NCI-H2227 (cell line): ENCODE measurements at regions not wholly inside any gene's neighbourhood (a gene's known extent, or its start where the extent isn't known, plus 50 kb on each side); places are given as distances from the start of the nearest gene placed in this dataset.
"Not testable (repeated sequence)": the region's sequence is repeated elsewhere in the genome, so short reads cannot be mapped to it uniquely, and the experiment has no call there.

ENCODE experiments used
- DNase-seq: peaks from one replicate; lab custom pipeline; 2025; ENCODE audit not compliant: unreplicated experiment; lab: John Stamatoyannopoulos, UW

DNA sequence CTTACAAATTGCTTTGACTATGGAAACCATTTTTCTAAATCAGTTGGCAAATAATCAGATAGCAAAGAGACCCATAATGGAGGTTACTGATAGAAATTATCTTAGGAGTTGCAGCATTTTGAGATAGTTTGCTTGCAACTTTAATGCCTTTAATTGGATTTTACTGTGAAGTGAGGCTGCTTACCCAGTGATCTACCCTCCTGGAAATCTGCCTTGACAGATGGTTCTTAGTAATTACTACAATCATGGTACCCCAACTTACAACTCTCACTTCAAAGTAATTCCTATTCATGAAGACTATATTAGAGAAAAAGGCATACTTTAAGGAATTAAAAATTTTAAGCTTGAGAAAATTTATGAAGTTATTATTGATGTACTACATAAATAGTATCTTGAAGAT, 1288.6 kb upstream of the CDH2 start:
- DNase-seq = no peak

DNA sequence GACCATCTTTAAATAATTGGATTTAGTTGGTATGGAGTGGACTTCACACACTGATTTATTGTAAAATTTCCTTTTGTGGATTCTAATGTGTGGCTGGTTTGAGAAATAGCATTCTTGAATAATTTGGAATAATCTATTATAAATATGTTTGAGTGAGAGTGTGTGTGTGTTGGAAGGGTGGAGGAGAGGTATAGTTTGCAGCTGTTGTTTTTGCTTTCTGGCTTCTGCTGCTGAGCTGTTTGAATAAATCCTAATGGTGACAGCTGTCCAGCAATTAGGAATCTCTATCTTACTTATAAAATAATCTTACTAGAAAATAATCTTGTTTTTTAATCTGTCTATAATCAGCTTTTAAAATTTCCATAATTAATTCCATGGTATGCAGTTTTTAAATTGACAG, 1283.0 kb upstream of the CDH2 start:
- no peak for DNase-seq

DNA sequence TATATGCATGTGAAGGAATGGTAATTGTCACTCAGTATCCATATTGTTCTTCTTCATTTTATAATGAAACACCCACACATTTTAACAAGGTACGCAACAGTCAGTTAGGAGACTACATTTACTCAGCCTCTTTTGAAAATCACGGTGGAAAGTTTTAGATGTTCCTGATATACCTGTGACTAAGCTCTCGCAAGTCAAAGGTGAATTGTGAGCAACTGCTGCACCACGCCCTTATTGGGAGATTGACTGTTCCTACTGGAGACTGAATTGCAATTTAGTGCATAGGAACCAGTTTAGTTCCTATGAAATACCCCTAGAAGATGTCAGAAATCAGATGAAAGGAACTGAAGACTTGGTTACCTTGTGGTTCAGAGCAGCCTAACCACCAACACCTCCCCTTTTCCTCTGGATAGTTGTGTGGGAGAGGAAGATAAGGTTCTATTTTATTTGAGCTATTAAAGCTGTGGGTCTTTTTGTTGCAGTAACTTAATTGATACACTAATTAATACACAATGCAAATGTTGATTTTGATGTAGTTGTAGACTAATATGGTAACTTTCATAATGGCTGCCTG, 1280.5 kb upstream of the CDH2 start:
- DNase-seq = no peak

DNA sequence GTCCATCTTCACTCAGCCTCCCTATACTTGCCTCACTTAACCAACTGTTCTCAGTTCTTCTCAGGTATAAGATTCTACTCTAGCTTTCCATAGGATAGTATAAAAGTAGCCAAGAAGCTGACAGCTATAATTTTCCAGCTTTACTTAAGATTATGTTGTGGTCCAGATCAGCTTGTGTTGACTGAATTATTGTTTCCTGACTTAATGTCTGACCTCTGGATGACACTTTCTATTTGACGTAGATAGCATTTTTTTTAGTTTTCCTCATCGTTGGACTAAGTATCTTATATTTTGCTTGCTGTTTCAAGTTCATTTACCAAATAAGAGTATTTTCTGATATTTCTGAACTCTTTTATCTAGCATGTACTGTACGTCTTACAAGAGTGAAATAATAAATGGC, 1272.5 kb upstream of the CDH2 start:
- DNase-seq = no peak

DNA sequence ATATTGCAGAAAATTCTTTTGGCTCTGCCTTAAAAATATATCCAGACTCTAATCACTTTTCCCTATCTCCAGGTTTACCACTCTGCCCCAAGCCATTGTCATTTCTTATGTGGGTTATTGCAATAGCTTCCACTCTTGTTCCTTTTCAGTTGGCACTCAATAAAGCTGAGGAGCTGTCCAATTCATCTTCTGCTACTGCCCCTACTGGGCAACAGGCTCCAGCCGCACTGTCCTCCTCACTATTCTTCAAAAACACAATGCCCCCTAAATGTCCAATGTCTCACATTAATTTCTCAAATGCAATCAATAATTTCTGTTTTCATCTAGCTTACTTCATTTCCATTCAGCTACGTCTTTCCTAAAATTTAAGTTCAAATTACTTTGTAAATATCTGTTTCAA, 1262.5 kb upstream of the CDH2 start:
- DNase-seq = no peak

DNA sequence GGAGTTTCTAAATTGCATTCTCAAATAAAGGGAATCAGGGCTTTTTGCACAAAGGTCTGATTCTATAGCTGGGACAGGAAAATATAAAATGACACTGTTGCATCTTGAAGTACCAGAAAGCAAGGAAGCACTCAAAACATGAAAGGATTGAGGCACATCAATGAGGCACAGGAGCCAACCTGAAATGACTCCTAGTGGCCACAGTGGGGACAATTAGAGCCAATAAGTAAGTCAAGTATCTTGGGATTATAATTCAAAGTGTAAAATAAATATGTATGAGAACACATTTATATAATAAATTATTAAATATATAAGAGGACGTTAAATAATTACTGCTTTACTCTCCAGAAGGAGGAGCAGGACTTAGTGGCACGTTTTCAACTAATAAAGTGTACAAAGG, 1259.5 kb upstream of the CDH2 start:
- DNase-seq = no peak

DNA sequence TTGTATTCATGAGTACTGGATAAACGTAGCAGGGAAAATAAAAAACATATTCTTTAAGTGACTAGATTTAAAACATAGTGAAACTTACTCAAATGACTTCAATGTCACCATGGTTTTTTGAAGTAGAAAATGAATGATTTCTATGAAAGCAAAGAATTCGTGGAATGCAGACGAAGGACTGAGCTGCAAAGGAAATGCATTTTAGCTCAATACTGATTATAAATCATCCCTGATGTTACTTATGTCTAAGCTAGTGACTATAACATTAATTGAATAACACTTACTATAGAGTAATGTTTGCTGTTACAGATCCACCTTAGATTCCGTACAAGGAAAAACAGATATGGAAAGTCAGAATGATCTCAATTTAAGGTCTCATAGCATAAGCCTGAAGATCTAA, 1257.7 kb upstream of the CDH2 start:
- DNase-seq = no peak

DNA sequence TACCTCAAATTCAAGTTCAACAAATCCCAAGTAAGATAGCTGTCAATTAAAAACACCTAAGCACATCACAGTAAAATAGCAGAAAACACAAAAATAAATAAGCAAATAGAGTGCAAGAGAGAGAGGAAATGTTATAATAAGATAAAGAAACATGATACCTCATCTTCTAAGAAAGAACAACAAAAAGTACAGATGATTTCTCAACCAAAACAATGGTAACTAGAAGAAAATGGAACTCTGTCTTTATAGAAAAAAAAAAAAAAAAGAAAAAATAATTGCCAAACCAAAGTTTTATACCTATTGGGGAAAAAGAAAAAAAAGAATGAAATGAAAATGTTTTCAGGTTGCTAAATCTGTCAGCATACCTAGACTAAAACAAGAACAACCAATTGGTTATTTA, 1253.5 kb upstream of the CDH2 start:
- no peak for DNase-seq

DNA sequence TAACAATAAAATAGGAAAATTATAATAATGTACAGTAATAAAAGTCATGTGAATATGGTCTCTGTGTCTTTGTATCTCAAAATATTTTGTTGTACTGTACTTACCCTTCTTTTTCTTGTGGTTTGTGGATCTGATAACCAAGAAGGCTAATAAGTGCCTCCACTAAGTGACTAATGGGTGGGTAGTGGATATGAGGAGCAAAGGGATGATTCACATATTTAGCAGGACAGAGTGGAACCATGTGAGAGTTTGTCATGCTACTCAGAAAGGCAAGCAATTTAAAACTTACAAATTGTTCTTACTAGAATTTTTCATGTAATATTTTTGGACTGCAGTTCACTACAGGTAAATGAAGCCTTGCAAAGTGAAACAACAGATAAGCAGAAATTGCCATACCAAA, 1241.2 kb upstream of the CDH2 start:
- no peak for DNase-seq

DNA sequence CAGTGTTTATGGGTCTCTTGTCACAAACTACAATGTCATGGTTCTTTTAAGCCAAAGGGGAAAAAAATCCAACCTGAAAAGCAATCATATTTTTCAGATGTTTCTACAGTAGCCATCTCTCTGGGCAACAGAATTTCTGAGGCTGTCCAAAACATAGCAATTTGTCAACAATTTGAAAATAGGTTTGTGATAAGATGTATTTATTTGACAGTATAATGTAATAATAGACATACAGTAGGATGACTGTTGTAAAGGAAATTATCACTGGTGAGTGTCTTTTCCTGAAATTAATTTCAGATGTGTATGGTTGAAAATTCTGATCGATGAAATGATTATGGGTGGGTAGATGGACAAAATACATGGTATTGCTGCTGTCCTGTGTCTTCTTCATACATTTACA, 1230.1 kb upstream of the CDH2 start:
- no peak for DNase-seq

DNA sequence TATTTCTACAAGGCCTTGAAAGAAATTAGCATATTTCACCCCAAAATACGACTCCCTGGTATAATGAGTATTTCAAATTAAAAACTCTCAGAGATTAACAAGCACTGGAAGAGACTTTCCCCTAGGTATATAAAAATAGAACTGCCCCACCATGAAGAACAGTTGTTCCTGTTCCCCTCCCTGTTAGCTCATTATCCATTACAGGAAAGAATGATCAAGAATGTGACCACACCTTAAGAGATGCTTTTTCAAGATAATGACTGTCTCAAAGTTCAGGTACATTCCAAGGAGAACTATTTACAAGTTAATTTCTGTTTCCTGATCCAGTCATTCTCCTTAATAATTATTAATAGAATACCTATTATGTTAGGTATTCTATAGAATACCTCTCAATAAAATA, 1220.6 kb upstream of the CDH2 start:
- no peak for DNase-seq

DNA sequence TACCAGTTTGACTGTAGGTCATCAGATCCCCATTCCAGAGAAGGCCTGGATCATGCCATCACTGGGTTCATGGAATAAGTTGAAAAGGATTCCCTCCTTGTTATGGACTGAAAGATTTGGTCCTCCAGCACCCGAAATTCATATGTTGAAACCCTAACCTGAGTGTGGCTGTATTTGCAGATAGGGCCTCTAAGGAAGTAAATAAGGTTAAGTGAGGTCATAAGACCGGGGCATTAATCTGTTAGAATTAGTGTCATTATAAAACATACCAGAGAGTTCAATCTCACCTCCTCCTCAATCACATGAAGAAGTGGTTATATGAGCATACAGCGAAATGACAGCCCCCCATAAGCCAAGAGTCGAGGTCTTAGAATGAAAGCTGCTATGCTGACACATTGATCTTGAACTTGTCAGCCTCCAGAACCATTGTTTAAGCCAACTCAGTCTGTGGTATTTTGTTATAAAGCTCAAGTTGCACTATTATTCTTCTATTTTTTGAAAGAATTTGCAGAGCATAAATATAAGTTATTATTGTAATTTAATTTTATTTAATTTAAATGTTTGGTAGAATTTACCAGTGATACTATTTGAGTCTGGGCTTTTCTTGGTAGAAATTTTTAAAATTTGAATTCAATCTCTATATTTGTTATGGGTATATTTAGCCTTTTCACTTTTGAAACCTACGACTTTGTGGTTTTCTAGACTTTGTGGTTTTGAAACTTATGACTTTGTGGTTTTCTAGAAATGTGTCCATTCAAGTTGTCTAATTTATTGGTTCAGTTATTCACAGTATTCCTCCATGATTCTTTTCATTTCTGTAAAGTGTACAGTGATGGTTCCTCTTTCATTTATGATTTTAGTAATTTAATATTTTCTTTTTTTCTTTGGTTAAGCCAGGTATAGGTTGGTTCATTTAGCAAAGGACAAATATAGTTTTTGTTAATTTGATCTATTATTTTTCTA, 1206.7 kb upstream of the CDH2 start:
- DNase-seq = no peak

DNA sequence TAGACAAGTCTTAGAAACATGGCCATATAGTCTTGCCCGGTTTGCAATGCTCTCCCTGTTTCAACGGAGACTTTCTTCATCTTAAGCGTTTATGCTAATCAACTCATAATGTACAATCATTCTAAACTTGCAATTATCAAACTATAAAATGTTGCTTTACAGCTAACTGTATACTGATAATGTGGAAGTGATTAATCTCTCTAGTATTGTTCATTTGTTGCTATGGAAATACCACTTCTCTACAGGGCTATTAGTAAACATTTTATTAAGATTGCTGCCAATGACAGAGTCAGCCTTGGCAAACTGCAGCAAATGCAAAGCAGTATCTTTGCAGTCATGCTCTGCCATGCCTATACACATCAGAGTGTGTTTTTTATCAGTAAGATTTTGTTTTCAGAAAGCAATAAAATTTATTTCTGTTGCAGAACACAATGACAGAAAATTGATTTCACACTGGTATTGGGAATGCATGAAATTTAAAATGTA, 1201.8 kb upstream of the CDH2 start:
- no peak for DNase-seq

DNA sequence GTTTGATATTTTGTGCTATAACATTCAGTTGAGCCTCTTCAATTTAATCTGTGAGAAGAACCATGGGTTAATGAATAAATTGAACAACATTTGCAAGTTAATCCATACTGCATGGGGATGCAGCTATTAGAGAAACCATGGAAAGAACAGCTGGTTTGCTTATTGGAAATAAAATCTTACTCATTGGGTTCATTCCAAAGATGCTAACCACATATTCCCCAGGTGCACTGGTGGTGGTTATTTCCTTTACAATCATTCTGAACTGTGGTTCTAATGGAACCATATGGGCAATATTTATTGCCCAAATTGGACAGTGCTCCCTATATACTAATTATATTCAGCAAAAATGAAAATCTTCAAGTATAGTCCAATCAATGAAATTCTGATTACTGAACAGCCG, 1200.4 kb upstream of the CDH2 start:
- DNase-seq = no peak

DNA sequence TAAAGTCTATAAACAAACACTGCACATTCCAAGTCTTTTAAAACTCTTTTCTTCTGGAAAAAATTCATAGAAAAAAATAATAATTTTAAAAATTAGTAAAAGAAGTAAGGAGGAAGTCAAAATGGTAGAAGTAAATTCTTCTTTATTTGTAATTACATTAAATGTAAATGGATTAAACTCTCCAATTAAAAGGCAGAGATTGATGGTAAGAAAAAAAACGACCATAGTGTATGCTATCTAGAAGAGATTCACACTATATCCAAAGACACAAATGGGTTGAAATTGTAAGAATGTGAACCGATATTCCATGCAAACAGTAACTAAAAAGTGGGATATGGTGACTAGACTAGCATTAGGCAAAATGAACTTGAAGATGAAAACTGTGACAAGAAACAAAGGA, 1196.1 kb upstream of the CDH2 start:
- no peak for DNase-seq

DNA sequence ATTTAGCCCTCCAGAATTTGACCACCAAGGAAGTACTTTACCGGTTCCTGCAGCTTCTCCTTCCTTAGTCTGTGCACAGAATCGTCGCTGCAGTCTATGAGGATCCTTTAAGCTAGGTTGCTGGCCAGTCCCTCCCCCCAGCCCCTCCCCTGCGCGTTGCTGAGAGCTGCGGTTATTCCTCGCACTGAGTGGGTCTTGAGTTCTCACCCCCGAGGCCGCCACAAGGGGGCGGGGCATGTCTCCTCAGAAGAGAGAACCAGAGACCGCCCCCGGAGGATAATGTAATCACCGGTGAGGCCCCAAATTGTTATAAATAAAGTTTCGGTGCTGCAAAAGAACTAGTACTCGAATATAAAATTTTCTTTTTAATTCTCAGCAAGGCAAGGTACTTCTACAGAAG, 1184.9 kb upstream of the CDH2 start:
- DNase-seq = no peak

DNA sequence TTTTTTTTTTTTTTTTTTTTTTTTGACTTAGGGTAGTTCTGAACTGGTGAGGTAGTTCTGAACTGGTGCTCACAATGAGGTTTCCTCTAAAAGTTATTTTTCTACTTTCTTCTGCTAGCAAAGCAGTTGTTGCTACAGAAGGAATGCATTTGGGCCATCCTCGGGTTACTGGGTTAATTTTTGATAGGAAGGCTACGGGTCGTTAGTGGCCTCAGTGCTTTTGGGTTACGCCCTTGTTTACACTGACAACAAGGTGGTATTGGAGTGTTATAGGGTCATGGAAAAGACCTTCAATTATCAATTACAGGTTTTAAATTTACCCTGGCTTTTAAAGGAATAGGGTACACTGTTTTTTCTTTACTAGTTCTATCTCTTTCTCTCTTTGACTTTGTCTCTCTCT, 1183.7 kb upstream of the CDH2 start:
- DNase-seq = not testable (repeated sequence)

DNA sequence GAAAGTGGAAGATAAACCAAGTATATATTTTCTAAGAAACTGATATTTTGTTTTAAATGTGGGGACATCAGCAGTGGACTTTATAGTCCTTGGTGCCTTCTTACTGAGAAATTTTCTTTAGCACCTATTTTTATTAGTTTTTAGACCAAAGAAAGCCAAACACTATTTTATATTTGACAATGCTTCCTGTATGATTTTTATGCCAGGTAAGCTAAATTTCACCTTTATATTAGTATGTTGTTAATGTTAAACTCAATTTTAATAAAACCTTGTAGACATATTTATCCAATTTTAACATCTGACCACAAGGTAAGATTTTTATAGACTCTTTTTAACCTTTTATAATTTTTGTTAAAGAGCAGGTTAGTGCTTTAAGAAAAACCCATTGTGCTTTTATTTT, 1182.3 kb upstream of the CDH2 start:
- not testable (repeated sequence) for DNase-seq

DNA sequence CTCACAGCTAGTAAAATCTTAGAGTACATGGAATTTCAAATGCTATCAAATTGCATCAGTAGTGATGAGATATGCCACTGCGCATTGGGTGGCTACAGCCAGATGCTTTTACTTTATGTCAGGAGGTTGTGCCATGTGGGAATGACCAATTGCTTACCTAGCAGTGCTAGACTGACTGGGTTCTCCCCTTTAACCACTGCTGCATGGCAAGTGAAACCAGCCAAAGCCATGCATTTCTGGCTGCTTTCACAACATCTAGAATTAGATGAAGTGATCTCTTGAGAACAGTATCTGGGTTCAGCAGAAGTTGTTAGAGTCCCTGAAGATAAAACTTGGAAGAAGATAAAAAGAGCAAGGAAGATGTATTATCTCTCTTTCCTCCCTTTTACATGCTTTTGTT, 1174.2 kb upstream of the CDH2 start:
- no peak for DNase-seq

DNA sequence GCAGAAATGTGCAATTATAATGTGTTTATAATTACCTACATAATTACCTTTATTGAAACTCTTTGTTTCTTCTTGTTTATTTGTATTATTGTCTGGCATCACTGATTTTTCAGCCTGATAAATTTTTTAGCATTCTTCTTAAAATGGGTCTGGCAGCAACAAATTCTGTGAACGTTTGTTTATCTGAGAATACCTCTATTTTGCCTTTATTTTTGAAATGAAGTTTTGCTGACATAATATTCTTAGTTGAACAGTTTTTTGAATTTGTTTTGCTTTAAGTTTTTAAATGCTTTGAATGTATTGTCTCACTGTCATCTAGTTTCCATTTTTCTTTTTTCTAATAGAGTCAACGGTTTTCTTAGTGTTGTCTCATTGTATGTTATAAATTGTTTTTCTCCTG, 1152.0 kb upstream of the CDH2 start:
- no peak for DNase-seq

DNA sequence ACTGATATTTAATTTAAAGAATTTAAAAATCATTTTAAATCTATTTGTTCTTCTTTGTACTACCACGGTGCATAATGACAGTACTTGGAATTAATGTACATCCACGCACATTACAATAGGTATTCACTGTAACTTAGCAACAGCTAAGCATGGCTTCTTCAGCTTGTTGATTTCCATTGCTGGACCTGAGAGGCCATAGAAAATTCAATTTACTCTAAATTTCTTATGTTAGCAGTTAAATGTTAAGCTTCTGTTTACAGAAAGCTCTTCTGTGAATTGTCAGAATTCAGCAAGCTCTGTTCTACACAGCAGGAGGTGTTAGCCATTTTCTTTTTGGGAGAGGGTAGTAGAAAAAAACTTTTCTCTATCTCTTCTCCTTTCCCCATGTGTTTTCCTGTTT, 1149.3 kb upstream of the CDH2 start:
- peak; percentile 36 for DNase-seq

DNA sequence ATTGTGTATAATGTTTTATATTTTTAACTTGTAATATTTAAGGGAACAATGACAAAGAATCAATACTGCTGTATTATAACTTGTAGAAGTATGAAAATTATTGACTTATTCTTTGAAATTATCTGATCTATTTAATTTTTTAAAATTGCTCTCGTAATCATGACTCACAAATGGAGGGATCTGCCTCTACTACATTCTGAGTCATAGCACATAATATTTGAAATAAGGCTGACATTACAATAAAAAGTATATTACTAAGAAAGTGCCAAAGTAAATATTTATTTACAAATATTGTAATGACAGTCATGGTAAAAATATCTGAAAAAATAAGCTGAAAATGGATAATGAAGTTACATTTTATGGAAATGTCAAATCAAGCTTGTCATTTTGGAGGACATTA, 1144.6 kb upstream of the CDH2 start:
- no peak for DNase-seq

DNA sequence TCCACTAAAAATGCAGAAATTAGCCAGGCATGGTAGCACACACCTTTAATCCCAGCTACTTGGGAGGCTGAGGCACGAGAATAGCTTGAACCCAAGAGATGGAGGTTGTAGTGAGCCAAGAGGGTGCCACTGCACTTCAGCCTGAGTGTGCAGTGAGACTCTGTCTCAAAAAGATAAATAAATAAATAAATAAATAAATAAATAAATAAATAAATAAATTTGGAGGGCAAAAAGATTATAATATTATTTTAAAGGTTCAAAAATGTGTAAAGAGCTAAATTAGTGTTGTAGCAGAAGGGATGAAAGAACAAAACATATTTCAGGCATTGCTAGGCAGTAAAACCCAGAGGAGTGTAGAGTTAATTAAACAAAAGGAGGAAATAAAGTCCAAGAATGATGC, 1136.4 kb upstream of the CDH2 start:
- no peak for DNase-seq
